IMR-90 (cell line): ENCODE measurements at regions not wholly inside any gene's neighbourhood (a gene's known extent, or its start where the extent isn't known, plus 50 kb on each side); places are given as distances from the start of the nearest gene placed in this dataset.

Experiments
- NFE2L2 ChIP-seq: fragments of 150-350 bp; IDR thresholded peaks from 2 replicates; pipeline ENCODE4 v1.6.1; 2016; ENCODE audit warnings: low read depth, mild to moderate bottlenecking, low read length
- POLR2A ChIP-seq: IDR thresholded peaks from 2 replicates; pipeline ENCODE4 v1.6.1; 2012; ENCODE audit warnings: mild to moderate bottlenecking, low read depth, low read length
- TF ChIP-seq, protein P1 (sequence below): conservative IDR thresholded peaks from 2 replicates; pipeline ENCODE4 v1.5.1; 2012; ENCODE audit warnings: mild to moderate bottlenecking, low read depth, low read length, improper control_type of control experiment
- TF ChIP-seq, protein P2 (sequence below): fragments of 150-350 bp; IDR thresholded peaks from 2 replicates; pipeline ENCODE4 v1.6.1; 2017; ENCODE audit warnings: mild to moderate bottlenecking, antibody characterized with exemption, low read length, low read depth

DNA sequence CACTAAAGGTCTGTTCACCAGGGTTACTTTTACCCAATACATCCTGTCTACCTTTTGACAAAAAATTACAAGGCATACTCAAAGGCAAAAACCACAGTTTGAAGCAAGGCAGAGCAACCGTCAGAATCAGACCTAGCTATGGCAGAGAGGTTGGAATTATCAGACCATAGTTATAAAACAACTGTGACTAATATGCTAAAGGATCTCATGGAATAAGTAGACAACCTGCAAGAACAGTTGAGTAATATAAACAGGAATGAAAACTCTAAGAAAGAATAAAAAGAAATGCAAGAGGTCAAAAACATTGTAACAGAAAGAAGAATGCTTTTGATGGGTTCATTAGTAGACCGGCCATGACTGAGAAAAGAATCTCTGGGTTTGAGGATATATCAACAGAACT lies 318.8 kb upstream of the KCNH7 start:
- TF ChIP-seq POLR2A (no peak), NFE2L2 (no peak)
- TF ChIP-seq, protein P1, sequence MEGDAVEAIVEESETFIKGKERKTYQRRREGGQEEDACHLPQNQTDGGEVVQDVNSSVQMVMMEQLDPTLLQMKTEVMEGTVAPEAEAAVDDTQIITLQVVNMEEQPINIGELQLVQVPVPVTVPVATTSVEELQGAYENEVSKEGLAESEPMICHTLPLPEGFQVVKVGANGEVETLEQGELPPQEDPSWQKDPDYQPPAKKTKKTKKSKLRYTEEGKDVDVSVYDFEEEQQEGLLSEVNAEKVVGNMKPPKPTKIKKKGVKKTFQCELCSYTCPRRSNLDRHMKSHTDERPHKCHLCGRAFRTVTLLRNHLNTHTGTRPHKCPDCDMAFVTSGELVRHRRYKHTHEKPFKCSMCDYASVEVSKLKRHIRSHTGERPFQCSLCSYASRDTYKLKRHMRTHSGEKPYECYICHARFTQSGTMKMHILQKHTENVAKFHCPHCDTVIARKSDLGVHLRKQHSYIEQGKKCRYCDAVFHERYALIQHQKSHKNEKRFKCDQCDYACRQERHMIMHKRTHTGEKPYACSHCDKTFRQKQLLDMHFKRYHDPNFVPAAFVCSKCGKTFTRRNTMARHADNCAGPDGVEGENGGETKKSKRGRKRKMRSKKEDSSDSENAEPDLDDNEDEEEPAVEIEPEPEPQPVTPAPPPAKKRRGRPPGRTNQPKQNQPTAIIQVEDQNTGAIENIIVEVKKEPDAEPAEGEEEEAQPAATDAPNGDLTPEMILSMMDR, result no peak
- TF ChIP-seq, protein P2, sequence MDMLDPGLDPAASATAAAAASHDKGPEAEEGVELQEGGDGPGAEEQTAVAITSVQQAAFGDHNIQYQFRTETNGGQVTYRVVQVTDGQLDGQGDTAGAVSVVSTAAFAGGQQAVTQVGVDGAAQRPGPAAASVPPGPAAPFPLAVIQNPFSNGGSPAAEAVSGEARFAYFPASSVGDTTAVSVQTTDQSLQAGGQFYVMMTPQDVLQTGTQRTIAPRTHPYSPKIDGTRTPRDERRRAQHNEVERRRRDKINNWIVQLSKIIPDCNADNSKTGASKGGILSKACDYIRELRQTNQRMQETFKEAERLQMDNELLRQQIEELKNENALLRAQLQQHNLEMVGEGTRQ, result no peak
